PFSK-1 (cell line): ENCODE measurements at regions not wholly inside any gene's neighbourhood (a gene's known extent, or its start where the extent isn't known, plus 50 kb on each side); places are given as distances from the start of the nearest gene placed in this dataset.
A peak's percentile ranks its signal among the peaks of the same experiment; 100 is the strongest.

Experiments used
- FOXP2 ChIP-seq: optimal IDR thresholded peaks from 2 replicates; pipeline ENCODE3; 2011; ENCODE audit warnings: borderline replicate concordance, control low read depth, inconsistent platforms; ENCODE audit not compliant: insufficient read depth; ENCODE audit errors: extremely low read length, extremely low read depth
- POLR2AphosphoS5 ChIP-seq: IDR thresholded peaks from 2 replicates; pipeline ENCODE4 v1.6.1; 2012; ENCODE audit warnings: low read depth, mild to moderate bottlenecking, control low read depth, low read length, moderate library complexity
- SIN3A ChIP-seq: IDR thresholded peaks from 2 replicates; pipeline ENCODE4 v1.6.1; 2012; ENCODE audit warnings: mild to moderate bottlenecking, low read length, moderate library complexity, borderline replicate concordance; ENCODE audit not compliant: insufficient read depth
- TAF1 ChIP-seq: IDR thresholded peaks from 2 replicates; pipeline ENCODE4 v1.6.1; 2012; ENCODE audit warnings: low read length, control low read depth, borderline replicate concordance; ENCODE audit not compliant: insufficient read depth
- TF ChIP-seq, protein P1 (sequence below), 2 experiments: IDR thresholded peaks; 2 replicates each; pipeline versions ENCODE4 v1.6.1 to v1.8.0; 2011 to 2012; ENCODE audit warnings: low read depth in 2 of 2, low read length in 2 of 2, control low read depth in 1 of 2, inconsistent platforms in 1 of 2, mild to moderate bottlenecking in 1 of 2, moderate library complexity in 1 of 2; ENCODE audit not compliant: insufficient read depth in 1 of 2

DNA sequence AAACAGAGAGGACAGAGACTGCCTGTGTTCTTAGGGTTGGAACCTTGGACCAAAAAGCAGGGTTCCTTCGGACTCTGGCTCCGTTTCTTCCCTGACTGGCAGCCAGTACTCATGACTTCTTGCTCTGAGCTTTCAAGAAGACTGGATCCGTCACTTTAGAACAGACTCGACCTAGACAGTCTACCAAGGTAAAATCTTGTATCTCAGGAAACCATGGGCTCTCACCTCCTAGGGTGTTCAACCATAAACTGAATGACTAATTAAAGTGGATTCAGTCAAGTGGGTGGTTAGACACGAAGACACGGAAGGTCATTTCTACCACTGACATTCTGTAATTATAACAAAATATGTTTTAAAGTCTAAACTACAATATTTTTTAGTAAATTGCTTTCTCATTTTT lies 153.8 kb upstream of the SLC39A10 start:
- no peak for TF ChIP-seq TAF1
- no peak for TF ChIP-seq SIN3A
- no peak for TF ChIP-seq POLR2AphosphoS5
- TF ChIP-seq FOXP2 = no peak
- TF ChIP-seq, protein P1, sequence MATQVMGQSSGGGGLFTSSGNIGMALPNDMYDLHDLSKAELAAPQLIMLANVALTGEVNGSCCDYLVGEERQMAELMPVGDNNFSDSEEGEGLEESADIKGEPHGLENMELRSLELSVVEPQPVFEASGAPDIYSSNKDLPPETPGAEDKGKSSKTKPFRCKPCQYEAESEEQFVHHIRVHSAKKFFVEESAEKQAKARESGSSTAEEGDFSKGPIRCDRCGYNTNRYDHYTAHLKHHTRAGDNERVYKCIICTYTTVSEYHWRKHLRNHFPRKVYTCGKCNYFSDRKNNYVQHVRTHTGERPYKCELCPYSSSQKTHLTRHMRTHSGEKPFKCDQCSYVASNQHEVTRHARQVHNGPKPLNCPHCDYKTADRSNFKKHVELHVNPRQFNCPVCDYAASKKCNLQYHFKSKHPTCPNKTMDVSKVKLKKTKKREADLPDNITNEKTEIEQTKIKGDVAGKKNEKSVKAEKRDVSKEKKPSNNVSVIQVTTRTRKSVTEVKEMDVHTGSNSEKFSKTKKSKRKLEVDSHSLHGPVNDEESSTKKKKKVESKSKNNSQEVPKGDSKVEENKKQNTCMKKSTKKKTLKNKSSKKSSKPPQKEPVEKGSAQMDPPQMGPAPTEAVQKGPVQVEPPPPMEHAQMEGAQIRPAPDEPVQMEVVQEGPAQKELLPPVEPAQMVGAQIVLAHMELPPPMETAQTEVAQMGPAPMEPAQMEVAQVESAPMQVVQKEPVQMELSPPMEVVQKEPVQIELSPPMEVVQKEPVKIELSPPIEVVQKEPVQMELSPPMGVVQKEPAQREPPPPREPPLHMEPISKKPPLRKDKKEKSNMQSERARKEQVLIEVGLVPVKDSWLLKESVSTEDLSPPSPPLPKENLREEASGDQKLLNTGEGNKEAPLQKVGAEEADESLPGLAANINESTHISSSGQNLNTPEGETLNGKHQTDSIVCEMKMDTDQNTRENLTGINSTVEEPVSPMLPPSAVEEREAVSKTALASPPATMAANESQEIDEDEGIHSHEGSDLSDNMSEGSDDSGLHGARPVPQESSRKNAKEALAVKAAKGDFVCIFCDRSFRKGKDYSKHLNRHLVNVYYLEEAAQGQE (IDR thresholded peaks at IDR 0.05; ENCODE audit: insufficient read depth in 1 of 2, low read depth in 2 of 2, low read length in 2 of 2) = no peak

DNA sequence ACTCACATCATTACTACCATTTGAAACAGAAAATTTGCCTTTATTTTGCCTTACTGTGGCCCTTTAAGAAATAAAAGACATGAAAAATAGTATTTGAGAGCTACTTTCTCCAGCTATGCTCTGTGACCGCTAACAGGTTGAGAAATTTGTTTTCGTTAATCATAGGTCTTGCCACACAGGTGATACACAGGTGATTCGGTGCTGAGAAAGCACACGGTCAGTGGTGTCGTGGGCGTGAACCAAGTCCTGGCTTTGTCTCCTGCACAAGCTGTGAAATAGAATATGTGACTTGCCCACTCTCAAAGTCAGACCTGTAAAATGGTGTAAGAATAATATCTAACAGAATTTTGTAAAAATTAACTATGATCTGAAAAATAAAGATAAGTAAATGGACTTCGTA lies 155.3 kb upstream of the SLC39A10 start:
- no peak for TF ChIP-seq POLR2AphosphoS5
- TF ChIP-seq SIN3A = no peak
- TF ChIP-seq, protein P1 (IDR thresholded peaks at IDR 0.05; ENCODE audit: insufficient read depth in 1 of 2, low read depth in 2 of 2, low read length in 2 of 2) = no peak
- TF ChIP-seq TAF1 = no peak
- TF ChIP-seq FOXP2 = no peak

DNA sequence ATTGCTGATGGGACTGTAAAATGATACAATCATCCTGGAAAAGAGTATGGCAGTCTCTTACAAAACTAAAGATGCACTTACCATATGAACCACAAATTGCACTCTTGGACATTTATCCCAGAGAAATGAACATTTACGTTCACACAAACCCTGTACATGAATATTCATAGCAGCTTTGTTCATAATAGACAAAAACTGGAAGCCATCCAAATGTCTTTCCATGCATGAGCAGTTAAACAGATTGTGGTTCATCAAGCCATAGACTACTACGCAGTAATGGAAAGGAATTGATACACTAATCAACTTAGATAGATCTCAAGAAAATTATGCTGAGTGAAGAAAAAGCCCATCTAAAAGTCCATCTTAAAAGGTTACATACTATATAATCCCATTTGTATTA lies 156.1 kb upstream of the SLC39A10 start:
- no peak for TF ChIP-seq TAF1
- no peak for TF ChIP-seq FOXP2

DNA sequence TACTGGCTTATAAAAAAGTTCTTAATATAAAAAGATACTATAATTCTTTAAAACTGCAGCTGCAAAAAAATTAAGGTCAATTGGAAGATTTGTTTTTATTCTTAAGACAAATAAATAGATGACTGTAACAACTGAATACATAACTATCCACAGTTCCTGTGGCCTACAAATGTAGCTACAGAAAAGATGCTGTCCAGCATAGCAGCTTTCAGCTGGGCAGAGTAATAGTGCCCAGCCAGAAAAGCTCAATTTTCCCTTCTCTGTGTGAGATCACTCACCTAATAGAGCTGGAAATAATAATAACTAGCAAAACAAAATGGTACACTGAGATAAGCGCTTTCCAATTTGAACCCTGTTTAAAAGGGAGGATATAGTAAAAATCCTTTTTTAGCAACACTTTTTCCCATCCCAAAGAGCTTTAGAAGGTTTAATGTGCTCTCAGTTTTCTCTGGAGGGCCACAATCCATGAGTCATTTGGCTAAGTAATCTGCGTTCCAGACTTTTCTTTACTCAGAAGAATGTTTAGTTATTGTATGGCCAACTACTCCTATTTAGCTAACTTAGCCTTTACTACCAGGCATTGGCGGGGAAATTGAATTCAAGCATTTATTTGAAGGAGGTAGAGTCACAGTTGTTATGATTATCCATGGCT lies 158.1 kb upstream of the SLC39A10 start:
- TF ChIP-seq, protein P1 (IDR thresholded peaks at IDR 0.05; ENCODE audit: insufficient read depth in 1 of 2, low read depth in 2 of 2, low read length in 2 of 2) = peak in 1 of 2 experiments; percentile 84; a peak in 3 of 4 replicates
- TF ChIP-seq TAF1 = no peak

DNA sequence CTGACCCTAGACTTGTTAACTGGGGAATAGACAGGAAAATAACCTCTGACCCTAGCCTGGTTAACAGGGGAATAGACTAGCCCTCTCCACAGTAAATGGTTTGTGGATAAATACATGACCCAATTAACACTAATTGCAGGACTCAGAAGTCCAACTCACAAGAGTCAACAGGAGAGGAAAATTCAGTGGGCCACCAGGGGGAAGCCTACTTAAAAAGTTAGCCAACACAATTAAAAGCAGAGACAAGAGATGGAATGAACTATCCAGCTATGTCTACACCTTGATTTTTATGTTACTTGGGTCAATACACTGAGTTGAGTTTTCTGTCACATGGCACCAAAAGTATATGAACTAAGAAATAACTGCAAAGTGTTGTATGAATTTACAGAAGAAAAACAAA lies 158.8 kb upstream of the SLC39A10 start:
- TF ChIP-seq TAF1 (no peak), SIN3A (no peak), POLR2AphosphoS5 (no peak), FOXP2 (no peak)
- TF ChIP-seq, protein P1 (IDR thresholded peaks at IDR 0.05; ENCODE audit: insufficient read depth in 1 of 2, low read depth in 2 of 2, low read length in 2 of 2) = no peak
